MM.1S (cell line): ENCODE measurements at regions not wholly inside any gene's neighbourhood (a gene's known extent, or its start where the extent isn't known, plus 50 kb on each side); places are given as distances from the start of the nearest gene placed in this dataset.

Experiments used
- DNase-seq: peaks from one replicate; pipeline ENCODE4 v3.0.0-alpha.2; 2015
- H2AFZ ChIP-seq: fragments of 300-600 bp; sonication (generic); 2 replicates; pipeline ENCODE4 v1.6.0; 2016; ENCODE audit warnings: antibody characterized with exemption, low read length
- H3F3A ChIP-seq: fragments of 300-600 bp; sonication (generic); 2 replicates; pipeline ENCODE4 v1.6.1; 2016; ENCODE audit warnings: mild to moderate bottlenecking, antibody characterized with exemption, low read length, moderate library complexity, mixed read lengths; ENCODE audit not compliant: insufficient read depth
- H3K27ac ChIP-seq: fragments of 300-600 bp; sonication (generic); 2 replicates; pipeline ENCODE4 v1.5.1; 2016; ENCODE audit warnings: mild to moderate bottlenecking, low read length
- H3K27me3 ChIP-seq: fragments of 300-600 bp; sonication (generic); replicated peaks from 2 replicates; pipeline ENCODE4 v1.6.0; 2016; ENCODE audit warnings: low read length; ENCODE audit not compliant: insufficient read depth
- H3K36me3 ChIP-seq: fragments of 300-600 bp; sonication (generic); replicated peaks from 2 replicates; pipeline ENCODE4 v1.6.1; 2016; ENCODE audit warnings: mild to moderate bottlenecking, low read length, mixed read lengths; ENCODE audit not compliant: insufficient read depth
- H3K4me1 ChIP-seq: fragments of 300-600 bp; sonication (generic); 2 replicates; pipeline ENCODE4 v1.6.1; 2016; ENCODE audit warnings: low read length, mixed read lengths
- H3K4me2 ChIP-seq: fragments of 300-600 bp; sonication (generic); 2 replicates; pipeline ENCODE4 v1.6.0; 2016; ENCODE audit warnings: low read depth, low read length
- H3K4me3 ChIP-seq: fragments of 300-600 bp; sonication (generic); 2 replicates; pipeline ENCODE4 v1.5.1; 2016; ENCODE audit warnings: low read length, mixed read lengths
- H3K79me2 ChIP-seq: fragments of 300-600 bp; sonication (generic); 2 replicates; pipeline ENCODE4 v1.6.1; 2016; ENCODE audit warnings: mixed run types, low read length, mixed read lengths
- H3K9ac ChIP-seq: fragments of 300-600 bp; sonication (generic); 2 replicates; pipeline ENCODE4 v1.6.1; 2016; ENCODE audit warnings: low read length, mixed read lengths
- H3K9me2 ChIP-seq: fragments of 300-600 bp; sonication (generic); replicated peaks from 2 replicates; pipeline ENCODE4 v1.6.1; 2016; ENCODE audit warnings: mild to moderate bottlenecking, low read length, mixed read lengths; ENCODE audit not compliant: insufficient read depth
- H3K9me3 ChIP-seq: fragments of 300-600 bp; sonication (generic); replicated peaks from 2 replicates; pipeline ENCODE4 v1.6.1; 2016; ENCODE audit warnings: mild to moderate bottlenecking, low read length, mixed read lengths; ENCODE audit not compliant: insufficient read depth
- H4K20me1 ChIP-seq: fragments of 300-600 bp; sonication (generic); 2 replicates; pipeline ENCODE4 v1.6.1; 2016; ENCODE audit warnings: mild to moderate bottlenecking, low read length, moderate library complexity, mixed read lengths; ENCODE audit not compliant: insufficient read depth
- EZH2 ChIP-seq: fragments of 300-600 bp; sonication (generic); optimal IDR thresholded peaks from 2 replicates; pipeline ENCODE3; 2017; ENCODE audit warnings: low read depth, mild to moderate bottlenecking, antibody characterized with exemption, low read length, mixed read lengths
- EZH2phosphoT487 ChIP-seq: fragments of 300-600 bp; sonication (generic); IDR thresholded peaks from 2 replicates; pipeline ENCODE4 v1.6.1; 2018; ENCODE audit warnings: antibody characterized with exemption, low read length
- TF ChIP-seq, protein P1 (sequence below): fragments of 300-600 bp; sonication (generic); IDR thresholded peaks from 2 replicates; pipeline ENCODE4 v1.5.1; 2016; ENCODE audit warnings: antibody characterized with exemption, low read length, mixed read lengths

DNA sequence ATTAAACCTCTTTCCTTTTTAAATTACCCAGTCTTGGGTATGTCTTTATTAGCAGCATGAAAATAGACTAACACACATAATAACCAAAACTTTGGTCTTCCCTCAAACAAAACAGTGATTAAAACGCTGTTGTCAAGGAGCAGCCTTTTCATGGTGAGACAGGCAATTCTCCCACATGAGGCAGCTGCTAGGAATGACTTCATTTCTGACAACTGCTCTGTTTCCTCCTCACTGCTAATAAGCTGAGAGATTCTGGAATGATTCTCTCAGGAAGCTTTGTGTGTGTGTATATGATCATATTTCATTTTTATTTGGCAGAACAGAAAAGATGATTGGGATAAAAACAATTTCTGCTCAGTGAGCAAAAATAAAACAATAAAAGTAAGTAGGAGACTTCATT, 580.6 kb upstream of the ADAMTS9 start:
- no peak overlapping the region for H3K4me3 ChIP-seq
- H3K4me1 ChIP-seq: no peaks in the 10 kb centered on the region
- H3K79me2 ChIP-seq: no peaks in the 10 kb centered on the region
- no peak overlapping the region for H3K27ac ChIP-seq
- H3K9ac ChIP-seq: no peak overlapping the region
- no peaks in the 10 kb centered on the region for H3K36me3 ChIP-seq
- H3F3A ChIP-seq: no peaks in the 10 kb centered on the region
- no peak overlapping the region for H3K4me2 ChIP-seq
- no peak for DNase-seq
- no peak for TF ChIP-seq EZH2
- no peak for TF ChIP-seq EZH2phosphoT487
- TF ChIP-seq, protein P1, sequence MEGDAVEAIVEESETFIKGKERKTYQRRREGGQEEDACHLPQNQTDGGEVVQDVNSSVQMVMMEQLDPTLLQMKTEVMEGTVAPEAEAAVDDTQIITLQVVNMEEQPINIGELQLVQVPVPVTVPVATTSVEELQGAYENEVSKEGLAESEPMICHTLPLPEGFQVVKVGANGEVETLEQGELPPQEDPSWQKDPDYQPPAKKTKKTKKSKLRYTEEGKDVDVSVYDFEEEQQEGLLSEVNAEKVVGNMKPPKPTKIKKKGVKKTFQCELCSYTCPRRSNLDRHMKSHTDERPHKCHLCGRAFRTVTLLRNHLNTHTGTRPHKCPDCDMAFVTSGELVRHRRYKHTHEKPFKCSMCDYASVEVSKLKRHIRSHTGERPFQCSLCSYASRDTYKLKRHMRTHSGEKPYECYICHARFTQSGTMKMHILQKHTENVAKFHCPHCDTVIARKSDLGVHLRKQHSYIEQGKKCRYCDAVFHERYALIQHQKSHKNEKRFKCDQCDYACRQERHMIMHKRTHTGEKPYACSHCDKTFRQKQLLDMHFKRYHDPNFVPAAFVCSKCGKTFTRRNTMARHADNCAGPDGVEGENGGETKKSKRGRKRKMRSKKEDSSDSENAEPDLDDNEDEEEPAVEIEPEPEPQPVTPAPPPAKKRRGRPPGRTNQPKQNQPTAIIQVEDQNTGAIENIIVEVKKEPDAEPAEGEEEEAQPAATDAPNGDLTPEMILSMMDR: no peak
- H3K9me3 ChIP-seq: no peaks in the 10 kb centered on the region
- no peak overlapping the region for H2AFZ ChIP-seq
- no peaks in the 10 kb centered on the region for H4K20me1 ChIP-seq
- no peaks in the 10 kb centered on the region for H3K9me2 ChIP-seq
- no peaks in the 10 kb centered on the region for H3K27me3 ChIP-seq

DNA sequence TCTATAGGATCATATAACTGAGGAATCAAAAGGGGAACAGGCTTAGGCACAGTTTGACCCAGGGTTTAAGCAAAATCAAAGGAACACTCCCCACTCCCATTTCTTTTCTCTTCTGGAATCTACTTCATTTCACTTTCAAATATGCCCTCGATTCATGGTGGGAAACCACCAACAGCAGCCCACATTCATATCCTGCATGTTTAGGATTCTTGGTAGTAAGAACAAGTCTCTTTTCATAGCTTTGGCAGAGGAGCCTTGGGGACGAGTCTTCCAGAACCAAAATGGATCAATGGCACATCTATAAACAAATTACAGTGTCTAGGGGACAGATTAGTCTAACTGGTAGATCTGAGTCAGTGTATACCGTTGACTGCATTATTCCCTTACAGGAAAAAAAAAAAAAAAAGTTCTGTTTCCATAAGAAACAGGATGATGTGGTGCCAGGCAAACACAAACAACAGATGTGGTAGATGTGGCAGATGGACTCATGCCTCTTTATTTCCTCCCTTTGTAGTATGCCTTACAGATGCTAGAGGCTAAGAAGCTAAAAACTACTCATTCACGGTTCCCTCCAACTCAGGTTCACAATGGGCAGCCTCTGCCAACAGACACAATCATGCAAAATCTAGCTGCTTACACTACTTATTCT, 578.3 kb upstream of the ADAMTS9 start:
- Histone ChIP-seq H4K20me1 (no peaks in the 10 kb centered on the region), H3K9me2 (no peaks in the 10 kb centered on the region), H3K4me2 (no peak overlapping the region), H3K27me3 (no peaks in the 10 kb centered on the region), H3K79me2 (no peaks in the 10 kb centered on the region), H3K4me1 (no peaks in the 10 kb centered on the region), H3F3A (no peaks in the 10 kb centered on the region), H3K9me3 (no peaks in the 10 kb centered on the region), H3K27ac (no peak overlapping the region), H3K36me3 (no peaks in the 10 kb centered on the region), H2AFZ (no peak overlapping the region), H3K9ac (no peak overlapping the region), H3K4me3 (no peak overlapping the region)
- DNase-seq: no peak
- TF ChIP-seq, protein P1: no peak
- TF ChIP-seq EZH2: no peak
- TF ChIP-seq EZH2phosphoT487: no peak

DNA sequence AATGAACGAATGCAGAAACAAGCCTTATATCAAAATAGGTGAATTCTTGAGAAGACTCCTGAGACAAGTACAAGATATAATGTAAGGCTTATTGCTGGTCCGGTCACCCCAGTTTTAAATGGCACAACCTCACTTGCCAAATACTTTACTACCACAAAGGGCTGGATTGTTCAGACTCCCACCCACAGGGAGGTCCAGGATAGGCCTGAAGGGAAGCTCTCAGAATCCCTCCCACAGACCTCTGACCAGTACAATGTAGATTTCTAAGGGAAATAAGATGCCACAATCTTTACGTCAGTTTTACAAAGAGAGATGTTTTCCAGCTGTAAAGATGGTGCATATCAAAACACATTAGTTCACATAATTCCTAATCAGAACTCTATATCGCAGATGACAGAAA, 577.7 kb upstream of the ADAMTS9 start:
- TF ChIP-seq EZH2: no peak
- TF ChIP-seq, protein P1: no peak
- no peak for TF ChIP-seq EZH2phosphoT487
- no peak for DNase-seq

More for the DNA sequence above, 577.7 kb upstream of the ADAMTS9 start:
- no peak overlapping the region for H3K4me2 ChIP-seq
- no peaks in the 10 kb centered on the region for H3F3A ChIP-seq
- no peak overlapping the region for H3K4me3 ChIP-seq
- no peak overlapping the region for H2AFZ ChIP-seq
- no peaks in the 10 kb centered on the region for H3K79me2 ChIP-seq
- H3K9me3 ChIP-seq: no peaks in the 10 kb centered on the region
- H3K9ac ChIP-seq: no peak overlapping the region
- H3K36me3 ChIP-seq: no peaks in the 10 kb centered on the region
- H3K27me3 ChIP-seq: no peaks in the 10 kb centered on the region
- H3K27ac ChIP-seq: no peak overlapping the region
- H3K4me1 ChIP-seq: no peaks in the 10 kb centered on the region
- no peaks in the 10 kb centered on the region for H4K20me1 ChIP-seq
- no peaks in the 10 kb centered on the region for H3K9me2 ChIP-seq
